GM12891 (cell line): ENCODE measurements at regions not wholly inside any gene's neighbourhood (a gene's known extent, or its start where the extent isn't known, plus 50 kb on each side); places are given as distances from the start of the nearest gene placed in this dataset.

Experiments used
- DNase-seq: peaks from one replicate; pipeline ENCODE4 v3.0.0; 2011; ENCODE audit warnings: low spot score; ENCODE audit not compliant: insufficient read length
- FAIRE-seq: peaks from 2 replicates; lab custom pipeline; 2011; peaks lifted over from hg19 to GRCh38; lab: Jason Lieb, UNC
- PAX5 ChIP-seq: IDR thresholded peaks from 2 replicates; pipeline ENCODE4 v1.6.1; 2011; ENCODE audit warnings: low read length, moderate library complexity, mild to moderate bottlenecking; ENCODE audit not compliant: insufficient read depth, severe bottlenecking
- POLR2A ChIP-seq: IDR thresholded peaks from 2 replicates; pipeline ENCODE4 v1.6.1; 2011; ENCODE audit warnings: low read depth, low read length, control low read depth
- POLR2AphosphoS5 ChIP-seq: IDR thresholded peaks from 2 replicates; pipeline ENCODE4 v1.6.1; 2011; ENCODE audit warnings: low read depth, low read length, control low read depth
- POU2F2 ChIP-seq: IDR thresholded peaks from 2 replicates; pipeline ENCODE4 v1.6.1; 2011; ENCODE audit warnings: low read depth, mild to moderate bottlenecking, control low read depth, low read length, moderate library complexity
- SPI1 ChIP-seq: IDR thresholded peaks from 2 replicates; pipeline ENCODE4 v1.6.1; 2011; ENCODE audit warnings: low read depth, low read length, control low read depth
- TAF1 ChIP-seq: IDR thresholded peaks from 2 replicates; pipeline ENCODE4 v1.6.1; 2011; ENCODE audit warnings: low read depth, low read length, control low read depth

DNA sequence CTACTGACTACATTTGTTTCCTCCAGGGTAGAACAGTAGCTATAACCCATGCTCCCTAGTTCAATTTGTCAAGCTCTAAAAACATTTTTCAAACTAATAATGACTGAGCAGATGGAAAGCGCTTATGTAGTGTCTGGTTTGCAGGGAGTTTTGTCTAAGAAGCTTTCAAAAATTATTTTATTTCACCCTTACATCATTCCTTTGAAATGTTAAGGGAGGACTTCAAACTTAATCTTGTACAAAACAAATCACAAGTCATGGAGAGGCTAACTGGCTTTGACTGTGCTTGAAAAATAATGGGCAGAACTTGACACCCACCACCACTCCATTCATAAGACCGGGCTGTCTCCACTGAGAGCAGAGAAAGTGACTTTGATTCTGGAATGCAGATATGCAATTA is 153.4 kb upstream of the QRFPR start:
- FAIRE-seq (no peak), DNase-seq (no peak)
- no peak for TF ChIP-seq PAX5
- TF ChIP-seq POLR2A: no peak
- TF ChIP-seq TAF1: no peak
- no peak for TF ChIP-seq POLR2AphosphoS5
- no peak for TF ChIP-seq SPI1
- no peak for TF ChIP-seq POU2F2

DNA sequence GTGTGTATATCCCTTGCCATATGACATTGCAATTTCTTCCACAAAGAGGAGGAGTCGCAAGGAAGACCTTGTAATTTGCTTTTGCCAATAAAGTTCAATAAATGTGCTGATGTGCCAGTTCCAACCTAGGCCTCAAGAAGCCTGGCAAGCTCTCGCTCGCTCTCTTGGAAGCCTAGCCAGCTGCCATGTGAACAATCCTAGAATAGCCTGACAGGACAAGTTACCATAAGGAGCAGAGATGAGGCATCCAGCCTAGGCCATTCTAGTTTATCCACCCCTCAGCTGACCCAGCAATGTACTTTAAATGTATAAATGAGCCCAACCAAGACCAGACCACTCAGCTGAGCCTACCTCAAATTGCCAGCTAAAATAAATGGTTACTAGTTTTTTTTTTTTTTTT is 145.7 kb upstream of the QRFPR start:
- TF ChIP-seq SPI1: no peak
- no peak for TF ChIP-seq TAF1
- no peak for TF ChIP-seq POLR2A
- no peak for TF ChIP-seq PAX5
- TF ChIP-seq POLR2AphosphoS5: no peak
- no peak for TF ChIP-seq POU2F2
- no peak for FAIRE-seq
- DNase-seq: no peak

DNA sequence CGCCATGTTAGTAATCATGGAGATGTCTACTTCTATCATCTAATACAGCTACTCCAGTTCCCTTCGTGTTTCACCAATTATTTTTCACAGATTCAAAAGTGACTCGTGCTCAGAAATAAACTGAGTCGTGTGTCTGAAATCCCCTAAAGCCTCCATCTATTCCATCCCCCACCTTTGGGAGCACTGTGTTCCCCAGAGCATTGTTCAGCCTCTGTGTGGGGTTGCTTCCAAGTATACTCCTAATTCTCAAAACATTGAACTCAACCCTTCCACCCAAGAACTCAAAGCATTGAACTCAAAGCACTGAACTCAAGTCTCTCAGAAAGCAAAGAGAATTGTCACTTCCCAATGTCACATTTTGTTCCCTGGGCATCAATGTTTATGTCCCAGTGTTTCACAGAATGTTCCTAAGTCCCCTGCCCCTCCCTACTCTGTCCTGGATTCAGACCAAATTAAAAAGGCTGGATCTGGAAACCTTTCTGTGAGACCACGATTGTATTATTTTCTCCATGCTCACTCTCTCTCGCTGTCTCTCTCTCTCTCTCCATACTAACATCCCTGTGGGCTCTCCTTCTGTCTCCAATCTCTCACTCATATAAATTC is 138.5 kb upstream of the QRFPR start:
- DNase-seq: no peak
- TF ChIP-seq TAF1 (no peak), POLR2A (no peak), SPI1 (no peak), PAX5 (no peak), POLR2AphosphoS5 (no peak), POU2F2 (no peak)
- FAIRE-seq: no peak

DNA sequence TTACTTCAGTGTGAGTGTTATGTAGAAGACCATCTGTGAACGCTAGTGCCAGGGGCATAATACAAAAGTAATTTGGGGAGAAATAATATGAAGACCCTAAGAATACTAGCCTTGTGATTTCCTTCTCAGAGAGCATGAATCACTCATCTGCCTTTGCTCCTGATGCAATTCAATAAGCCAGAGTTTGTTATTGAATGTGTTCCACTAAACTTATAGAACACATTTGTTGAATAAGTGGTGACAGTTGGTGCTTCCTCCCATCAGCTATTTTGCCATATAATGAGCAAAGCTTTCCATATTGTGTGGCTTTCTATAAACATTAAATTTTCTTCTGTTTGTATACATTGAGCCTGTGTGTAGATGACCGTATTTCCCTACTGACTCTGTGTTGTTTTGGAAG is 136.4 kb upstream of the QRFPR start:
- DNase-seq (no peak), FAIRE-seq (no peak)
- TF ChIP-seq POLR2AphosphoS5: no peak
- TF ChIP-seq SPI1: no peak
- TF ChIP-seq POU2F2: no peak
- TF ChIP-seq TAF1: no peak
- no peak for TF ChIP-seq PAX5
- no peak for TF ChIP-seq POLR2A

DNA sequence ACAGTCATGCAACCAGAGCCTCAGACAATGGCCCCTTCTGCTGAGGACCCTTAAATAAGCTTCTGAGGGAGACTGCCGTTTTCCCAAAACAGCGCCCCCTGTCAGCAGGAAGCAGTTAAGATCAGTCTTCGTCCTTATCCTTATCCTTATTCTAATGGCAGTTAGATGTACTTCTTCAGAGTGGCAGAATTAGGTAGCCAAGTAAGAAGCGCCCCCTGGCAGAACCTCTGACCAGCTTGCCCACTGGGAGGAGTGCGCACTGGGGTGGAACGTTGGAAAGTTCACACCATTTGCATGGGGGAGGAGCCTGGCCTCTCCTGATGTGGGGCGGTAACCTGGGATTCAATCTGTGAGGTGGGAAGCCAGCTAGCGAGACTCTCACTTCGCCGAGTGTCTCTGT is 133.6 kb upstream of the QRFPR start:
- TF ChIP-seq POLR2A: no peak
- TF ChIP-seq TAF1: no peak
- TF ChIP-seq POLR2AphosphoS5: no peak
- TF ChIP-seq POU2F2: no peak
- TF ChIP-seq PAX5: no peak
- no peak for TF ChIP-seq SPI1
- DNase-seq (no peak), FAIRE-seq (no peak)

DNA sequence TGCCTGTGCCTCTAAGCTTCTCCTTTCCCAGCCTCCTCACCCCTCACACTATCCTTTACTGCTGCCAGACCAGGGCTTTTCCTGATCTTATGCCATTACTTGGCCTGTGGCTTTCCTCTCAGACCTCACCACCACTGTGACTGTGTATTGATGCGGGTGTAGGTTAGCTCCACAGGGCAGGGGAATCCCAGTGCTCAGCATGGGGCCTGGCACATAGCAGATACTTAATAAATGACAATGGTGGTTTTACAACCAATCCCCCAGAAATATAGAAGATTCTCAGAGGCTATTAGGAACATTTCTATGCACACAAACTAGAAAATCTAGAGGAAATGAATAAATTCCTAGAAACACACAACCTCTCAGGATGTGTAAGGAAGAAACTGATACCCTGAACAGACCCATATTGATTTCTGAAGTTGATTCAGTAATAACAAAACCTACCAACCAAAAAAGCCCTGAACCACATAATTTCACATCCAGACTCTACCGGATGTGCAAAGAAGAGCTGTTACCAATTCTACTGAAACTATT is 129.6 kb upstream of the QRFPR start:
- TF ChIP-seq POLR2A: no peak
- TF ChIP-seq SPI1: no peak
- no peak for TF ChIP-seq TAF1
- TF ChIP-seq POU2F2: no peak
- TF ChIP-seq POLR2AphosphoS5: no peak
- TF ChIP-seq PAX5: no peak
- peak; percentile 38 for FAIRE-seq
- no peak for DNase-seq

DNA sequence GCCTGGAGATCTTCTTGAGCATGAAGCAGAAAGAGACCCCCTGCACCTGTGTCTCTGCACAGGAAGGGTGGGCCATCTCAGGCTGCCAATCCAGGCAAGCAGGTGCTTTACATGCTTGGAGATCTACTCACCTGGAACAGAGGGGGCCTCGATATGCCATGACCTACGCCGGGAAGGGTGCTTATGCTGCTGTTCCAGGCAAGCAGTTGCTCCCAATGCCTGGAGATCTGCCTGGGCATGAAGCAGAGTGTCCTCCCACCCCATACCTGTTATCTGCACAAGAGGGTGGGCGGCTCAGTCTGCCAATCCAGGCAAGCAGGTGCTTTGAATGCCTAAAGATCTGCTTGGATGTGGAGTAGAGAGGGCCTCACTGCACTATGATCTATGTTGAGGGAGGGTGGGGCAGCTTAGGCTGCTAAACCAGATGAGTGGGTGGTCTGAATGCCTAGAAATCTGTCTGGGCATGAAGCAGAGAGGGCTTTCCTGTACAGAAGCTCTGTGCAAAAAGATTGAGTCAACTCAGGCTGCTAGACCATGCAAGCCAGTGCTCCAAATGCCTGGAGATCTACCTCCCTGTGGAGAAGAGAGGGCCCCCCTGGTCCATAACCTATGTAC is 104.5 kb upstream of the QRFPR start:
- FAIRE-seq (no peak), DNase-seq (no peak)
- TF ChIP-seq PAX5: no peak

DNA sequence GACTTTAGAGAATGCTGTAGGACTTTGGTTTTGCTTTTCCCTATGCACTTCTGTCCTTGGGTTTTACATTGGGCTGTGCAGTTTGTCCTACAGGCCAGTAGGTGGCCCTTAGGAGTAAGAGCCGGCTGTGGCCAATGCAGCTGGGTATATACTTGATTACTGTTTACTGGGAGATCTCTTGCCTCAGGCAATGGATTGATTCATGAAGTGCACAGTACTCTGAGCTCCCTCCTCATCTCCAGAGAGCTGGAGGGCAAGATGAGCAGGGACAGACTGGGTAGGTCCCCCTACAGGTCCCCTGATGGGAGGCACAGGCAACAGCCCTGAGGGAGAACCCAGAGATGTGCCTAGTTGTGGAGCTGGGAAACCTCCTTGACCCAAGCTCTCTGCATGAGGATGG is 103.8 kb upstream of the QRFPR start:
- DNase-seq: peak; percentile 4
- peak; percentile 58 for FAIRE-seq
- TF ChIP-seq PAX5 (no peak), TAF1 (no peak), POU2F2 (no peak), POLR2A (no peak), POLR2AphosphoS5 (no peak), SPI1 (no peak)

DNA sequence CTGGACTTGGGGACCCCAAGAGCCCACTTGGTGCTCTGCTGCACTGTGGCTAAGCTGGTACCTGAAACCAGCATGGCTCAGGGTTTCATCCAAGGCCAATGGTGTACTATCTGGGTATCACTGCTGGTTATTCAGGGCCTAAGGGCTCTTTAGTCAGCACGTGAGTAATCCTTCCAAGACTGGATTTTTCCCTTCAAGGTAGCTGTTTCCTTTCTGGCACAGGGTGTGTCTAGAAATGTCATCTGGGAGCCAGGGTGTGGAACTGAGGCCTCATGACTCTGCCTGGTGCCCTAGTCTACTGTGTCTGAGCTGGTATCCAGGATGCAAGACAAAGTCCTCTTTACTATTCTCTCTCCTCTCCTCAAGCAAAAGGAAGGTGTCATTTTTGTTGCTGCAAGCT is 99.0 kb upstream of the QRFPR start:
- DNase-seq (no peak), FAIRE-seq (no peak)
- no peak for TF ChIP-seq POU2F2
- no peak for TF ChIP-seq POLR2AphosphoS5
- TF ChIP-seq POLR2A: no peak
- TF ChIP-seq PAX5: no peak
- TF ChIP-seq SPI1: no peak
- TF ChIP-seq TAF1: no peak

DNA sequence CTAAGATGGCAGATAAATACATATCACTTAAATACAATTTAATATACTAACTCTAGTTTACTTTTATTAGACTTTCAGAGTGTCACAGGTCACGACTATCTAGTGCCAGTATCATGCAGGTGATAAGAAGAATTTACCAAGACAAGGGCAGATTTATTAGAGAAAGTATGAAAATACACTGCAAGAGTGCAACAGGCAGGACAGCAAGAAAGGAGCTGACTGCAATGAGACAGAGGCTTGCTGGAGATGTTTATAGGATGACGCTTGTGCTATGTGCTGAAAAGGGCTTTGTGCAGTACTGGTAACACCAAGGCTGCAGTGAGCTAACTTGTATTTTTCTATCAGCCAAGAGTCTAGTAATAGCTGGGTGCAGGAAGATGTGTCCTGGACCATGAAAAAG is 96.7 kb upstream of the QRFPR start:
- FAIRE-seq (no peak), DNase-seq (no peak)
- TF ChIP-seq TAF1 (no peak), POLR2AphosphoS5 (no peak), POU2F2 (no peak), PAX5 (no peak), POLR2A (no peak), SPI1 (no peak)
